PFSK-1 (cell line): ENCODE measurements at regions not wholly inside any gene's neighbourhood (a gene's known extent, or its start where the extent isn't known, plus 50 kb on each side); places are given as distances from the start of the nearest gene placed in this dataset.

Experiments
- FOXP2 ChIP-seq: optimal IDR thresholded peaks from 2 replicates; pipeline ENCODE3; 2011; ENCODE audit warnings: borderline replicate concordance, control low read depth, inconsistent platforms; ENCODE audit not compliant: insufficient read depth; ENCODE audit errors: extremely low read length, extremely low read depth
- POLR2AphosphoS5 ChIP-seq: IDR thresholded peaks from 2 replicates; pipeline ENCODE4 v1.6.1; 2012; ENCODE audit warnings: low read depth, mild to moderate bottlenecking, control low read depth, low read length, moderate library complexity
- REST ChIP-seq, 2 experiments: IDR thresholded peaks; 2 replicates each; pipeline versions ENCODE4 v1.6.1 to v1.8.0; 2011 to 2012; ENCODE audit warnings: low read depth in 2 of 2, low read length in 2 of 2, control low read depth in 1 of 2, inconsistent platforms in 1 of 2, mild to moderate bottlenecking in 1 of 2, moderate library complexity in 1 of 2; ENCODE audit not compliant: insufficient read depth in 1 of 2
- SIN3A ChIP-seq: IDR thresholded peaks from 2 replicates; pipeline ENCODE4 v1.6.1; 2012; ENCODE audit warnings: mild to moderate bottlenecking, low read length, moderate library complexity, borderline replicate concordance; ENCODE audit not compliant: insufficient read depth
- TAF1 ChIP-seq: IDR thresholded peaks from 2 replicates; pipeline ENCODE4 v1.6.1; 2012; ENCODE audit warnings: low read length, control low read depth, borderline replicate concordance; ENCODE audit not compliant: insufficient read depth

- TF ChIP-seq FOXP2 (no peak), TAF1 (no peak), SIN3A (no peak), POLR2AphosphoS5 (no peak), REST (IDR thresholded peaks at IDR 0.05; ENCODE audit: insufficient read depth in 1 of 2, low read depth in 2 of 2, low read length in 2 of 2) (no peak)
Observed at GRCh38 chr10:120742373-120742772, 108.8 kb upstream of the WDR11 start.

- TF ChIP-seq POLR2AphosphoS5 = no peak
- TF ChIP-seq REST (IDR thresholded peaks at IDR 0.05; ENCODE audit: insufficient read depth in 1 of 2, low read depth in 2 of 2, low read length in 2 of 2) = no peak
- TF ChIP-seq SIN3A = no peak
- no peak for TF ChIP-seq FOXP2
- no peak for TF ChIP-seq TAF1
Observed at GRCh38 chr10:120744040-120744439, 107.1 kb upstream of the WDR11 start.

- TF ChIP-seq POLR2AphosphoS5 = no peak
- TF ChIP-seq FOXP2 = no peak
- TF ChIP-seq TAF1 = no peak
Observed at GRCh38 chr10:120746001-120746777, 105.0 kb upstream of the WDR11 start.

- TF ChIP-seq TAF1 (no peak), SIN3A (no peak), REST (IDR thresholded peaks at IDR 0.05; ENCODE audit: insufficient read depth in 1 of 2, low read depth in 2 of 2, low read length in 2 of 2) (no peak), FOXP2 (no peak), POLR2AphosphoS5 (no peak)
Observed at GRCh38 chr10:120748519-120748918, 102.6 kb upstream of the WDR11 start.

- TF ChIP-seq SIN3A (no peak), FOXP2 (no peak), POLR2AphosphoS5 (no peak), TAF1 (no peak)
Observed at GRCh38 chr10:120749072-120749471, 102.1 kb upstream of the WDR11 start.

GRCh38 chr10:120749856-120750566, 101.2 kb upstream of the WDR11 start:
- TF ChIP-seq FOXP2 = no peak
- no peak for TF ChIP-seq TAF1
- no peak for TF ChIP-seq SIN3A
- TF ChIP-seq REST (IDR thresholded peaks at IDR 0.05; ENCODE audit: insufficient read depth in 1 of 2, low read depth in 2 of 2, low read length in 2 of 2) = no peak
- TF ChIP-seq POLR2AphosphoS5 = no peak
